HEK293 (cell line): ENCODE measurements at regions not wholly inside any gene's neighbourhood (a gene's known extent, or its start where the extent isn't known, plus 50 kb on each side); places are given as distances from the start of the nearest gene placed in this dataset.

Experiments used
- PRDM1 ChIP-seq: fragments of 450-650 bp; formaldehyde crosslinking; IDR thresholded peaks from 2 replicates; pipeline ENCODE4; 2016; ENCODE audit warnings: missing biosample characterization, missing genetic modification characterization
- ZBTB1 ChIP-seq: fragments of 450-650 bp; formaldehyde crosslinking; IDR thresholded peaks from 2 replicates; pipeline ENCODE4 v1.5.1; 2016; ENCODE audit warnings: missing biosample characterization, missing genetic modification characterization
- ZBTB48 ChIP-seq: fragments of 450-650 bp; formaldehyde crosslinking; IDR thresholded peaks from 2 replicates; pipeline ENCODE4 v1.5.1; 2016; ENCODE audit warnings: missing biosample characterization, missing genetic modification characterization
- ZBTB7A ChIP-seq: fragments of 450-650 bp; formaldehyde crosslinking; IDR thresholded peaks from 2 replicates; pipeline ENCODE4 v1.5.1; 2016; ENCODE audit warnings: low read depth, missing biosample characterization, missing genetic modification characterization
- ZBTB8A ChIP-seq: fragments of 450-650 bp; formaldehyde crosslinking; IDR thresholded peaks from 2 replicates; pipeline ENCODE4 v1.5.1; 2016; ENCODE audit warnings: missing biosample characterization, missing genetic modification characterization
- ZNF10 ChIP-seq: fragments of 450-650 bp; formaldehyde crosslinking; IDR thresholded peaks from 2 replicates; pipeline ENCODE4 v1.5.1; 2017; ENCODE audit warnings: missing biosample characterization, missing genetic modification characterization
- ZNF133 ChIP-seq: fragments of 450-650 bp; formaldehyde crosslinking; IDR thresholded peaks from 2 replicates; pipeline ENCODE4 v1.5.1; 2016; ENCODE audit warnings: missing biosample characterization, missing genetic modification characterization
- ZNF138 ChIP-seq: fragments of 450-650 bp; formaldehyde crosslinking; IDR thresholded peaks from 2 replicates; pipeline ENCODE4 v1.5.1; 2016; ENCODE audit warnings: missing biosample characterization, missing genetic modification characterization, borderline replicate concordance
- ZNF202 ChIP-seq: fragments of 450-650 bp; formaldehyde crosslinking; IDR thresholded peaks from 2 replicates; pipeline ENCODE4 v1.5.1; 2016; ENCODE audit warnings: missing biosample characterization, missing genetic modification characterization, borderline replicate concordance
- ZNF23 ChIP-seq: fragments of 450-650 bp; formaldehyde crosslinking; IDR thresholded peaks from 2 replicates; pipeline ENCODE4 v1.5.1; 2016; ENCODE audit warnings: missing biosample characterization, missing genetic modification characterization, borderline replicate concordance
- ZNF785 ChIP-seq: fragments of 450-650 bp; formaldehyde crosslinking; IDR thresholded peaks from 2 replicates; pipeline ENCODE4 v1.5.1; 2016; ENCODE audit warnings: missing biosample characterization, missing genetic modification characterization
- TF ChIP-seq, protein P1 (sequence below): fragments of 450-650 bp; formaldehyde crosslinking; IDR thresholded peaks from 2 replicates; pipeline ENCODE4 v1.5.1; 2016; ENCODE audit warnings: missing biosample characterization, missing genetic modification characterization
- TF ChIP-seq, protein P2 (sequence below): fragments of 450-650 bp; formaldehyde crosslinking; IDR thresholded peaks from 2 replicates; pipeline ENCODE4 v1.5.1; 2017; ENCODE audit warnings: missing biosample characterization, missing genetic modification characterization

DNA sequence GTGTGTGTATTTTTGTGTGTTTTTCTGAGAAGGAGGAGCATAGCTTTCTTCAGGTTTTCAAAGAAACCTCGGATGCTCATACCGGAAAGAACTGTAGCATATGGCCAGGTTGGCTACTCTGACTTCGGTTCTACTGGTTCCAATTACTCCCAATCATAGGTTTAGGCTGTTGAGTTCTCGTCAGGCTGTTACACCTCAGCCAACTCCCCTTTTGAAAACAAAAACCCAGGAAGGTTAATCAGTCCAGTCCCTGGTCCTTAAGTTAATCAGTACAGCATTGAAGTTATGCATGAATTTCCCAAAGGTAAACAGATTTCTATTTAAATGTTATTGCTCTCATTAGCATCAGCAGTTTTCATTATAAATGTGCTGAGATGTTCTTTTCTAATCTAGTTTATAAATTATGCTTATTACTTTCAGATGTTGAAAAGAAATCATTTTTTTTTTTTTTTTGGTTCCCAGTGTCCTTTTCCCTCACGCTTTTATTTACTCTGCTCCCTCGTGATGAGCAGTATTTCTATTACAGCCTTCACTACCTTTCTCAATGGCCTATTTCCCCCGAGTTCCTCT lies 111.0 kb downstream of the NPIPB5 start:
- TF ChIP-seq, protein P1, sequence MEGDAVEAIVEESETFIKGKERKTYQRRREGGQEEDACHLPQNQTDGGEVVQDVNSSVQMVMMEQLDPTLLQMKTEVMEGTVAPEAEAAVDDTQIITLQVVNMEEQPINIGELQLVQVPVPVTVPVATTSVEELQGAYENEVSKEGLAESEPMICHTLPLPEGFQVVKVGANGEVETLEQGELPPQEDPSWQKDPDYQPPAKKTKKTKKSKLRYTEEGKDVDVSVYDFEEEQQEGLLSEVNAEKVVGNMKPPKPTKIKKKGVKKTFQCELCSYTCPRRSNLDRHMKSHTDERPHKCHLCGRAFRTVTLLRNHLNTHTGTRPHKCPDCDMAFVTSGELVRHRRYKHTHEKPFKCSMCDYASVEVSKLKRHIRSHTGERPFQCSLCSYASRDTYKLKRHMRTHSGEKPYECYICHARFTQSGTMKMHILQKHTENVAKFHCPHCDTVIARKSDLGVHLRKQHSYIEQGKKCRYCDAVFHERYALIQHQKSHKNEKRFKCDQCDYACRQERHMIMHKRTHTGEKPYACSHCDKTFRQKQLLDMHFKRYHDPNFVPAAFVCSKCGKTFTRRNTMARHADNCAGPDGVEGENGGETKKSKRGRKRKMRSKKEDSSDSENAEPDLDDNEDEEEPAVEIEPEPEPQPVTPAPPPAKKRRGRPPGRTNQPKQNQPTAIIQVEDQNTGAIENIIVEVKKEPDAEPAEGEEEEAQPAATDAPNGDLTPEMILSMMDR (tag by site-specific recombination): no peak
- TF ChIP-seq ZBTB7A (no peak), ZBTB8A (tag by site-specific recombination) (no peak), ZNF10 (tag by site-specific recombination) (no peak), ZNF202 (tag by site-specific recombination) (no peak), ZNF23 (tag by site-specific recombination) (no peak), ZNF133 (tag by site-specific recombination) (no peak), ZNF138 (tag by site-specific recombination) (no peak), PRDM1 (no peak), ZBTB1 (tag by site-specific recombination) (no peak), ZBTB48 (tag by site-specific recombination) (no peak), ZNF785 (tag by site-specific recombination) (no peak)
- TF ChIP-seq, protein P2, sequence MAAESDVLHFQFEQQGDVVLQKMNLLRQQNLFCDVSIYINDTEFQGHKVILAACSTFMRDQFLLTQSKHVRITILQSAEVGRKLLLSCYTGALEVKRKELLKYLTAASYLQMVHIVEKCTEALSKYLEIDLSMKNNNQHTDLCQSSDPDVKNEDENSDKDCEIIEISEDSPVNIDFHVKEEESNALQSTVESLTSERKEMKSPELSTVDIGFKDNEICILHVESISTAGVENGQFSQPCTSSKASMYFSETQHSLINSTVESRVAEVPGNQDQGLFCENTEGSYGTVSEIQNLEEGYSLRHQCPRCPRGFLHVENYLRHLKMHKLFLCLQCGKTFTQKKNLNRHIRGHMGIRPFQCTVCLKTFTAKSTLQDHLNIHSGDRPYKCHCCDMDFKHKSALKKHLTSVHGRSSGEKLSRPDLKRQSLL: no peak
